Head of caudate nucleus (tissue), 42 donors: ENCODE measurements at regions not wholly inside any gene's neighbourhood (a gene's known extent, or its start where the extent isn't known, plus 50 kb on each side); places are given as distances from the start of the nearest gene placed in this dataset.
"Not testable (repeated sequence)": the region's sequence is repeated elsewhere in the genome, so short reads cannot be mapped to it uniquely, and the experiment has no call there.

ENCODE experiments used
- DNase-seq, 42 donors: peaks; one replicate each; pipeline versions ENCODE4 v3.0.0 to v3.0.0-alpha.2; 2020 to 2021; ENCODE audit warnings: mixed read lengths in 7 of 42
- intact Hi-C: fragments of 100-400 bp; cut with DNase I; formaldehyde crosslinking; loops from one replicate; pipeline ENCODE4 v1.15.0; 2022

DNA sequence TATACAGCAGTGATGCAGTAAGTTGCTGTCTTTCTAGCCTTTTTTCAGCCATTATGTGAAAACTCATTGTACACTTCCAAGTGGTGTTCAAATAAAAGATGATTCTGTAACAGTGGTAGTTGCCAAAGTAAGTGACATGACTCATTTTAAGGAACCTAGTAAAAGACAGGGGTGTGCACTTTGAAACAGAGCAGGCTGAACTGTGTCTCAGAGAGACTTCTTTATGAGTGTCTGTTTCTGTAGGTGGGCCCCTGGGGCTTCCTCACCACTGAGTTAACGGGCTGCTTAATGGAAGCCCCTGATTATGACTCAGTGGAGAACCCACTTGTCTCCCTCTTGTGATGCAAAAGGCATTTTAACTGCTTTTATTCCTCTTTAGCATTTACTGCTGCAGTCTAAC is 147.3 kb downstream of the PCTP start:
- intact Hi-C loops, result no loop called here
- DNase-seq, result no peak

DNA sequence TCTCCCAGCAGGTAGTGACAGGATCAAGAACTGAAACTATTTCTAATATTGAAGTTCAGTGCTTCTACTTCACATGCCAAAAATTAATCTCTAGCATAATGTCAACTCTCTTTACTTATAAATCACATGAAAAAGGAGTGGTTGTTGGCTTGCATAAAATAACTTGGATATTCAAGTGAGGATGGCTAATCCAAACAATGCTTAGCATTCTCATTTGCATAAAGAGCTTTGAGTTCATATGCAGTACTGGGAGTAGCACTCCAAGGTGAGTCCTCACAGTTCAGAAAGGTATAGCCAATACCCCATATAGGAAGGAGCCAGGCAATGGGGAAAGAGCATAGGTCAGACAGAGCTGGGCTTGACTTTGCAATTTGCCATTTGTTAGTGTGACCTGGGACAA is 149.3 kb downstream of the PCTP start:
- no peak for DNase-seq
- intact Hi-C loops, result no loop called here

DNA sequence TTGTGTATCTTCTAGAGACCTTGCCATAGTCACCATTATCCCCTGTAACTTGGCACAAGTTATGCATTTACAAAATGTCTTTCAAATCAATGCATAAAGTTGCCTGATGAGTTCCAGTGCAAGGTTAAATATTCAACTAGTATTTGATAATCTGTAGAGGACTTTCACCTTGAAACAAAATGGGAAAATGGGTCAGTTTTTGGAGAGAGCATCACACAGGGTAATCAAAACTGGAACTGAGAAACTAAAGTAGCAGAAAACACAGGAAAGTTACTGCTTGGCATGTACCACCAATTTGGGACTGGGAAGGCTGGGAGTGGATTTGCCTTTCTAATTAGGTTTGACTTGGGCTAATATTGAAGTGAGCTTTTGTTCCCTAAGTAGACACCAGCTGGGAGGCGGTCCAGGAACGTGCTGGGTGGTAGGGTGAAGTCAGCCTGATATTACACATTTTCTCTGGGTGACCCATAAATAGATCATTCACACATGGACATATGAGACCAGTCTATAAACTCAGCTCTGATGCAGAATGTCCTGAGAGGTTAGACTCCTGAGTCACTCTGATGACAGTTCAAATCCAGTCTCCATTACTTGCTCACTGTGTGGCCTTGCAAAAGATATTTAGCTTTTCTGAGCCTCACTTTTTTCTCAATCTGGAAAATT is 152.3 kb downstream of the PCTP start:
- intact Hi-C loops, result no loop called here
- DNase-seq, result no peak

DNA sequence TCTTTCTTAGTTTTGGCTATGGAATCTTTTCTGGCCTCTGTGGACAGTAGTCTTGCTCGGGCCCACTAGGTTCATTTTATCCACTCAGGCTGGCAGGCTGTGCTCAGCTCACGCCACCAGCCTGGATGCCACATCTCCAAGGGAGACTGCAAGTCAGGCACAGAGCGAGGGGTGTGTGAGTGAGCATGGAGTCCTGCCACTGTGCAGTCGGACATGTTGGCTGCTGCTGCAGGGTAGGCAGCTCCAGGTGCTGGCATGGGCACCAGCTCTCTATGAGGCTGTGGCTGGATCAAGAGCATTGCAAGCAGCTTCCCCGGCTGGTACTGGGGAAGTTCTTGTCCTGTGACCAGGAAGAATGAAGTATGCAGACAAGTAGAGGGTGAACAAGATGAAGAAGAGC is 158.9 kb downstream of the PCTP start:
- intact Hi-C loops, result no loop called here
- DNase-seq, result no peak

GRCh38 chr17:55911186-55911585 is 160.3 kb downstream of the PCTP start:
- no peak for DNase-seq
- intact Hi-C loops, result no loop called here

DNA sequence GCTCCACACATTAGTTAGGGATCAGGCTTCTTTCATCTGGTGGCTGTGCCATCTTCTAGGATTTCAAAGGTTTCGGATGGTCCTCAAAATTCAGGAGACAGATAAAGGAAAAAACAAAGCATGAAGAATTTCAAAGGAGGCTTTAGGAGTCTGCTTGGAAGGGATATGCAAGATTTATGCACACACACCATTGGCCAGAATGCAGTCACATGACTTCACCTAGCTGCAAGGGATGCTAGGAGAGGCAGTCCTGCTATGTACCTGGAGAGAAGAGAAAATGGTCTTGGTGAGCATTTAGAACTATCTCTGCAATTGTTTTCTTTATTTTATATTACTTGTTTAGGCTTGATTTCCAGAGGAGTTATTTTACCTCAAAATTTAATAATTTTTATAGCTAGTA is 174.6 kb downstream of the PCTP start:
- no peak for DNase-seq
- intact Hi-C loops, result no loop called here

GRCh38 chr17:55926276-55926990 is 175.6 kb downstream of the PCTP start:
- no peak for DNase-seq
- intact Hi-C loops, result no loop called here

GRCh38 chr17:55930291-55930809 is 179.5 kb downstream of the PCTP start:
- intact Hi-C loops, result no loop called here
- DNase-seq, result no peak

DNA sequence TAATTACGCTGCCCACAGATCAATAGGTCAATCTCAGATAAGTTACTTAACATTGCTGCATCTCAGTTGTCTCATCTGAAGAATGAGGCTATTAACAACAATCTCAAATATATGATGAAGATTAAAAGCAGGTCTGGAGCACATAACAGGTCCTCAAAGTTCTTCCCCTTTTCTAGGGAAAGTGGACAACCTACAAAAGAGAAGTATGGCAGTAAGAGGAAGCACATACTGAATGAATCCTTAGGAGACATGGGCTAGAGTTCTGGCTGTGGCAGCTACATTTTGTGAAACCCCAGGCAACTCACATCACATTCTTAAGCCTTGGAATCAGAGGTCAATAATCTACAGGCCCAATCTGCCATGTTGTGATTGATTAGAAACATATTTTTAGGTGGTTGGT is 180.6 kb downstream of the PCTP start:
- no peak for DNase-seq

GRCh38 chr17:55932973-55933372 is 182.1 kb downstream of the PCTP start:
- intact Hi-C loops, result no loop called here
- DNase-seq, result no peak

More for the DNA sequence above, 180.6 kb downstream of the PCTP start:
- intact Hi-C loops, result no loop called here

GRCh38 chr17:55939181-55939810 is 188.4 kb downstream of the PCTP start:
- intact Hi-C loops, result not testable (repeated sequence)

GRCh38 chr17:55959756-55960155 is 193.5 kb upstream of the ANKFN1 start:
- intact Hi-C loops, result no loop called here

More at GRCh38 chr17:55939181-55939810, 188.4 kb downstream of the PCTP start:
- DNase-seq, result not testable (repeated sequence)

DNA sequence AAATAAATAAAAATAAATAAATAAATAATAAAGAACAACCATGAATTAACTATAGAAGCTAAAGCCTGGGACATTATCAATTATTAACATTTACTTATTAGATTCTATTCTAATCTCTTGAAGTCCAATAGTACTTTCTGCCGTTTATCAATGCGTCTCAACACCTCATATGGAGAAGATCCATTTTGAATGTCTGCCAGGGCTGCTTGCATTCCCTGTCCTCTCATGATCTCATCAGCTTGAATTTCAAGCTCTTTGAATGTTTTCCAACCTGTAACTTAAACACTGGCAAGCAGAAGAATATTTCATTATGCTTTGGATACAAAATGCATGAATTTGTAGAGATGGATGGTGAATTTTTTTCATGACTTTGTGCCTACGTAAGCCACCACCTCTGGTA is 191.9 kb upstream of the ANKFN1 start:
- intact Hi-C loops, result no loop called here
- no peak for DNase-seq

More at GRCh38 chr17:55959756-55960155, 193.5 kb upstream of the ANKFN1 start:
- no peak for DNase-seq

- intact Hi-C loops, result no loop called here
- DNase-seq, result no peak
Observed at GRCh38 chr17:55962951-55963401, 190.3 kb upstream of the ANKFN1 start.

DNA sequence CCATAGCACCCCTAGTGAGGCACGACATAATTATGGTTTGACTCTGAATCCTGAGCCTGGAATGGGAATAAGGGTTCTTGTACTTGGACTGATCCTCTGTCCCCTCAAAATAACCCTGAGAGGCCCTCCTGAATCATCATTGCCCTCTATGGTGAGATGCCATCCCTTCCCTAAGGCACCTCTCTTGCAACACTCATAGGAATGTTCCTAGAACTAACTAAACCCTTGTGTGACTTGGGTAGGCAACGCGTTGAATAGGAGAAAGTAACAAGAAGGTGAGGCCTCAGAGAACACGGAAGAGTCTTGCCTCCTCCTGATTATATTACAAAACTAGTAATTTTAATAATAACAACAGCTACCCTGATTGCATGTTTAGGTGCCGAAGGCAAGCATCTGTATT is 189.1 kb upstream of the ANKFN1 start:
- intact Hi-C loops, result no loop called here
- DNase-seq, result no peak

DNA sequence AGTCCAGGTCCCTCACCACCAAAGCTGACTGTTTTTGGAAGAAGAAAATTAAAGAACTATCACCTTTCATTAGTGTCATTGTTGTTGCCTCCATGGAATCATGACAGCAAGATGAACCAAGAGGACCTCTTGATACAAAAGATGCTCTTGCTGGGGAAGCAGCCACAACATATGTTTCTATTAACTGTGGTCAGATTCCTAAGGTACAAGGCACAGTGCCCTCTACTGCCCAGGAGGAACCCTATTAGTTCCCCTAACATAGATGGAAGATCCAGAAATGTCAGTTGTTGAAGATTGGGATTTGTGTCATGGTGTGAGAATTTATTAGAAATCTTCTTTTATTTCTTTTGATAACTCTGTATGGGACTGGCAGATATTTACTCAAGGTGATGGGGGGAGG is 188.2 kb upstream of the ANKFN1 start:
- no peak for DNase-seq
- intact Hi-C loops, result no loop called here

DNA sequence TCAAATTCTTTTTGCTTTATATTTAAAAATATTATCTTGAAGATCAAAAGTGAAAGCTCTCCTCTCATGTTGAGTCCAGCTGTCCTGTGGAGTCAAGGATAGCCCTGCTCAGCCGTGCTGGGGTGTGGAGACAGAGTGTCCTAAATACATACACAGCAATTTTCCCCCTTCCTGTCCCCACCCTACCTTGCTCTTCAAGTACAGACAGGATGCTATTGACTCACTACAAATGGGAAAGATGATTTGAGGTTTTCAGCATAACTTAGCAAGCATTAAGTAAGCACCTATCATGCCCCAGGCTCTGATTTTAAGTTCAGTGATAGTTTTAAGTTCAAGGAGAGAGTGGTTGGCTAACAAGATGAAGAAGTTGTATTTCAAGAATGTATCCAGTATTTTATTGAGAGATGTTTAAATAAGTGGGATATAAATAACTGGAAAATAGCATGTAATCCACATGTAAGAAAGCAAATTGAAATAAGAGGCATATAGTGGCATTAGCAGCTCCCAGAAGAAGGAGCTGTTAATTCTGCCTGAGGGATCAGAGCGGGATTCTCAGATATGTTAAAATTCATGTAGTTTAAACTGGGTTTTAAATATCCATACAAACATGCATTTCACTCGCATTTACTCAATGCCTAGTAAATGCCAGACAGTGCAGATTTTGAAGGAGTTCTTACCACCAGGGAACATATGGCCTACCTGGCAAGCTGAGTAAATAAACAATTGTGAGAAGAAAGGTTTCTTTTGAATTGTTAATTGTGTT is 183.5 kb upstream of the ANKFN1 start:
- intact Hi-C loops, result no loop called here
- DNase-seq, result no peak

DNA sequence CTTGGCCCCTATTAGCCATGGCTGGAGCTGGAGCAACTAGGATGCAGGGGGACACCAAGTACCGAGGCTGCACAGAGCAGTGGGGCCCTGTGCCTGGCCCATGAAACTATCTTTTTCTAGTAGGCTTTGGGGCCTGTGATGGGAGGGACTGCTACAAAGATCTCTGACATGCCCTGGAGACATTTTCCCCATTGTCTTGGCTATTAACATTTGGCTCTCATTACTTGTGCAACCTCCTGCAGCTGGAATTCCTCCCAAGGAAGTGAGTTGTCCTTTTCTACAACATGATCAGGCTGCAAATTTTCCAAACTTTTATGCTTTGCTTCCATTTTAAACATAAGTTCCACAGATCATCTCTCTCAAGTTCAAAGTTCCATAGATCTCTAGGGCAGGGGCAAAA is 174.7 kb upstream of the ANKFN1 start:
- intact Hi-C loops, result no loop called here
- DNase-seq, result no peak

DNA sequence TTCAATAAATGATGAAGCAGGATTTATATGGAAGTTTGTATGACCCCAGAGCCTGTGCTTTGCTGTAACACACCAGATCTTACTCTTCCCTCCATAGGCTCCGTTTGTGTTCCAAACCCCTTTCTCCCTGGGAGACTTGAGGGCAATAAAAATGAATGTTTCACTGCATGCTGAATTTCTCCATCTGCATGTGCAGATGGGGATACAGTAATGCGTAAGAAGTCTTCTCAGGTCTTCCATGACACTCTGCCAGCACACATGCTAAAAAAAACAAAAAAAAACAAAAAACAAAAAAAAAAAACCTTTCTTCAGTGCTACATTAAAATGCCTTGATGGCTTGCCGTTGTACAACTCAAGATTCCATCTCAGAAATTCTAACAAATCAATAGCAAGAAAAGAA is 170.2 kb upstream of the ANKFN1 start:
- intact Hi-C loops, result no loop called here
- no peak for DNase-seq

- no peak for DNase-seq
- intact Hi-C loops, result no loop called here
Observed at GRCh38 chr17:55986817-55987216, 166.5 kb upstream of the ANKFN1 start.
